Natural killer cell (primary cell): ENCODE measurements at regions not wholly inside any gene's neighbourhood (a gene's known extent, or its start where the extent isn't known, plus 50 kb on each side); places are given as distances from the start of the nearest gene placed in this dataset.

Source experiments
- ATAC-seq, 3 donors: fragments of 150-1000 bp in 2 of 3; fragments of 200-7000 bp in 1 of 3; cut with Tn5 transposase; 1 replicate in 1 of 3; 2 replicates in 2 of 3; pipeline ENCODE4 v1.10.0; 2021; ENCODE audit warnings: mild to moderate bottlenecking in 2 of 3, moderate library complexity in 2 of 3
- DNase-seq, 2 donors: peaks; one replicate each; pipeline versions ENCODE4 v3.0.0 to v3.0.0-alpha.2; 2013 to 2021; ENCODE audit warnings: mixed read lengths in 1 of 2
- H3K27ac ChIP-seq: one replicate; pipeline ENCODE4 v1.5.1; 2013; ENCODE audit warnings: mild to moderate bottlenecking, low read length
- H3K27me3 ChIP-seq: one replicate; pipeline ENCODE4 v1.6.1; 2013; ENCODE audit warnings: low read length; ENCODE audit not compliant: control insufficient read depth, insufficient read depth
- H3K36me3 ChIP-seq: one replicate; pipeline ENCODE4 v1.6.1; 2013; ENCODE audit warnings: low read length; ENCODE audit not compliant: control insufficient read depth, insufficient read depth
- H3K4me1 ChIP-seq: one replicate; pipeline ENCODE4 v1.6.1; 2013; ENCODE audit warnings: low read length; ENCODE audit not compliant: control insufficient read depth, insufficient read depth
- H3K4me3 ChIP-seq: one replicate; pipeline ENCODE4 v1.5.1; 2013; ENCODE audit warnings: low read length
- H3K9me3 ChIP-seq: one replicate; pipeline ENCODE4 v1.6.1; 2013; ENCODE audit warnings: low read length; ENCODE audit not compliant: control insufficient read depth, insufficient read depth
- H3K27ac Mint-ChIP-seq, 2 donors: one replicate each; pipeline ENCODE4 v1.8.0; 2022; ENCODE audit warnings: mild to moderate bottlenecking in 2 of 2, mixed read lengths in 2 of 2, moderate library complexity in 1 of 2
- H3K27me3 Mint-ChIP-seq, 2 donors: one replicate each; pipeline ENCODE4 v1.8.0; 2022; ENCODE audit warnings: low read depth in 2 of 2, mixed read lengths in 2 of 2
- H3K36me3 Mint-ChIP-seq: one replicate; pipeline ENCODE4 v1.8.0; 2022; ENCODE audit warnings: mixed read lengths
- H3K4me1 Mint-ChIP-seq, 2 donors: one replicate each; pipeline ENCODE4 v1.8.0; 2022; ENCODE audit warnings: mixed read lengths in 2 of 2
- H3K4me3 Mint-ChIP-seq: one replicate; pipeline ENCODE4 v1.8.0; 2022; ENCODE audit warnings: mild to moderate bottlenecking, moderate library complexity, mixed read lengths
- H3K9me3 Mint-ChIP-seq, 2 donors: one replicate each; pipeline ENCODE4 v1.8.0; 2022; ENCODE audit warnings: mixed read lengths in 2 of 2
- CTCF ChIP-seq: fragments of 200-600 bp; IDR thresholded peaks from one replicate; pipeline ENCODE4 v1.8.0; 2022; ENCODE audit warnings: antibody characterized with exemption
- WGBS: methylation state at CpG from one replicate; pipeline ENCODE4 v1.1.7; 2013; ENCODE audit warnings: missing lambda C conversion rate; ENCODE audit not compliant: insufficient coverage; 5-methylcytosine and 5-hydroxymethylcytosine counted together
- intact Hi-C: fragments of 100-400 bp; cut with micrococcal nuclease; formaldehyde crosslinking; loops from one replicate; pipeline ENCODE4 v1.14.2; 2022

- H3K27me3 Mint-ChIP-seq = no peaks in the 10 kb centered on the region
- H3K27ac Mint-ChIP-seq = no peak overlapping the region
- no peaks in the 10 kb centered on the region for H3K36me3 ChIP-seq
- no peak overlapping the region for H3K27ac ChIP-seq
- no peaks in the 10 kb centered on the region for H3K36me3 Mint-ChIP-seq
- ATAC-seq (no peak), DNase-seq (no peak)
- H3K4me1 ChIP-seq = no peaks in the 10 kb centered on the region
- 68% methylated on average over 5 of the region's 8 CpGs for WGBS
- H3K4me1 Mint-ChIP-seq = no peaks in the 10 kb centered on the region
- no peaks in the 10 kb centered on the region for H3K9me3 ChIP-seq
- H3K4me3 Mint-ChIP-seq = no peak overlapping the region
- TF ChIP-seq CTCF = no peak
- H3K4me3 ChIP-seq = no peak overlapping the region
- H3K9me3 Mint-ChIP-seq = peaks cover 6 to 11% of the 10 kb centered on the region in 2 donors
- intact Hi-C loops = no loop called here
- H3K27me3 ChIP-seq = no peaks in the 10 kb centered on the region
Measured at GRCh38 chr10:90665905-90666662, 191.8 kb downstream of the HTR7 start.

- Mint-ChIP-seq H3K27me3 (no peaks in the 10 kb centered on the region), H3K27ac (no peak overlapping the region), H3K4me1 (no peaks in the 10 kb centered on the region), H3K36me3 (no peaks in the 10 kb centered on the region), H3K4me3 (no peak overlapping the region), H3K9me3 (peaks cover 0 to 4% of the 10 kb centered on the region in 2 donors)
- intact Hi-C loops = no loop called here
- Histone ChIP-seq H3K4me1 (no peaks in the 10 kb centered on the region), H3K36me3 (no peaks in the 10 kb centered on the region), H3K27ac (no peak overlapping the region), H3K9me3 (no peaks in the 10 kb centered on the region), H3K4me3 (no peak overlapping the region), H3K27me3 (no peaks in the 10 kb centered on the region)
- DNase-seq = no peak
- WGBS = no CpG with 5 or more reads among the region's 1 CpG
- no peak for ATAC-seq
- no peak for TF ChIP-seq CTCF
Measured at GRCh38 chr10:90674461-90674860, 183.4 kb downstream of the HTR7 start.

- H3K4me1 ChIP-seq = no peaks in the 10 kb centered on the region
- no peak for TF ChIP-seq CTCF
- ATAC-seq (no peak), DNase-seq (no peak)
- H3K27me3 ChIP-seq = no peaks in the 10 kb centered on the region
- WGBS = 60% methylated on average over 5 of the region's 5 CpGs
- H3K27ac Mint-ChIP-seq = no peak overlapping the region
- H3K27me3 Mint-ChIP-seq = no peaks in the 10 kb centered on the region
- H3K36me3 ChIP-seq = no peaks in the 10 kb centered on the region
- H3K4me1 Mint-ChIP-seq = no peaks in the 10 kb centered on the region
- no peak overlapping the region for H3K4me3 ChIP-seq
- no peaks in the 10 kb centered on the region for H3K36me3 Mint-ChIP-seq
- intact Hi-C loops = no loop called here
- no peak overlapping the region for H3K27ac ChIP-seq
- H3K9me3 Mint-ChIP-seq = peaks cover 0 to 3% of the 10 kb centered on the region in 2 donors
- no peak overlapping the region for H3K4me3 Mint-ChIP-seq
- no peaks in the 10 kb centered on the region for H3K9me3 ChIP-seq
Measured at GRCh38 chr10:90674928-90675327, 182.9 kb downstream of the HTR7 start.

- Histone ChIP-seq H3K27me3 (no peaks in the 10 kb centered on the region), H3K36me3 (no peaks in the 10 kb centered on the region), H3K27ac (no peak overlapping the region), H3K4me1 (no peaks in the 10 kb centered on the region), H3K9me3 (no peaks in the 10 kb centered on the region), H3K4me3 (no peak overlapping the region)
- Mint-ChIP-seq H3K36me3 (no peaks in the 10 kb centered on the region), H3K9me3 (no peaks in the 10 kb centered on the region), H3K4me3 (no peak overlapping the region), H3K27ac (no peak overlapping the region), H3K4me1 (no peaks in the 10 kb centered on the region), H3K27me3 (no peaks in the 10 kb centered on the region)
- intact Hi-C loops = no loop called here
- DNase-seq = no peak
- no peak for ATAC-seq
- no peak for TF ChIP-seq CTCF
- 67% methylated on average over 1 of the region's 2 CpGs for WGBS
Measured at GRCh38 chr10:90675621-90676020, 182.2 kb downstream of the HTR7 start.
